ENCODE measurements at regions not wholly inside any gene's neighbourhood (a gene's known extent, or its start where the extent isn't known, plus 50 kb on each side); places are given as distances from the start of the nearest gene placed in this dataset.

GRCh38 chr3:26535151-26535550 is 87.4 kb upstream of the LRRC3B start:
- TF ChIP-seq CTCF (IDR thresholded peaks at IDR 0.05): no peak
- no peak for TF ChIP-seq RFX5 (IDR thresholded peaks at IDR 0.05; ENCODE audit: low read length)
- no peak for TF ChIP-seq SMC3 (IDR thresholded peaks at IDR 0.05; ENCODE audit: low read depth, low read length)
- no peak for TF ChIP-seq CHD2 (IDR thresholded peaks at IDR 0.05; ENCODE audit: low read length, partially characterized antibody)

All from SK-N-SH (cell line).